Right renal pelvis (tissue), 4 donors: ENCODE measurements at regions not wholly inside any gene's neighbourhood (a gene's known extent, or its start where the extent isn't known, plus 50 kb on each side); places are given as distances from the start of the nearest gene placed in this dataset.

ENCODE experiments used
- DNase-seq, 4 donors: peaks; one replicate each; pipeline ENCODE4 v3.0.0-alpha.2; 2013; ENCODE audit warnings: low read depth in 4 of 4, low spot score in 3 of 4, missing footprints in 1 of 4

DNA sequence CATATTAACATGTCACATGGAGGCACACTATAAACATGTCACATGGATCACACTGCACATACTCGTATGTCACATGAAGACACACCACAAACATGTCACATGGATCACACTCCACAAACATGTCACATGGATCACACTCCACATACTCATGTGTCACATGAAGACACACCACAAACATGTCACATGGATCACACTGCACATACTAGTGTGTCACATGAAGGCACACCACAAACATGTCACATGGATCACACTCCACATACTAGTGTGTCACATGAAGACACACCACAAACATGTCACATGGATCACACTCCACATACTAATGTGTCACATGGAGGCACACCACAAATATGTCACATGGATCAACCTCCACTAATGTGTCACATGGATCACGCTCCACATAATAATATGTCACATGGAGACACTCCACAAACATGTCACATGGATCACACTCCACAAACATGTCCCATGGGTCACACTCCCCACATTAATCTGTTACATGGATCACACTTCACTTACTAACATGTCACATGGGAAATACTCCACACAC is 195.6 kb upstream of the PFKP start:
- no peak for DNase-seq

DNA sequence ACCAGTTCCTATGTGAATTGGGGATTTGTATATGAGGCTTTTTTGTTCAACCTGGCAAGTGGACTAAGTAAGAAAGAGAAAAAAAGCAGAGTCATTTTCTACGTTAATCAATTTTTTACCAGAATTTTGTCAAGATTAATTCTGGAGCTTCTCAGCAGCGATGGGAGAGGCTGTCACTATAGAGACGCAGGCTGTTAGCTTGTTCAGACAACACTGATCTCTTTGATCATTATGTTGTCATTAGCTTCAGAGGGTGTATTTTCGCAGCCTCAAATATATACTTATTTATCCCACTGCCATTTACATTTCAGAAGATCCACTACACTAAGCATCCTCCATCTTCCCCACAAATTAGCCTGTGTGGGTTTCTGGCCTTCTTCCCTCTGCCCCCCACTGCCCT is 196.7 kb upstream of the PFKP start:
- DNase-seq: no peak

DNA sequence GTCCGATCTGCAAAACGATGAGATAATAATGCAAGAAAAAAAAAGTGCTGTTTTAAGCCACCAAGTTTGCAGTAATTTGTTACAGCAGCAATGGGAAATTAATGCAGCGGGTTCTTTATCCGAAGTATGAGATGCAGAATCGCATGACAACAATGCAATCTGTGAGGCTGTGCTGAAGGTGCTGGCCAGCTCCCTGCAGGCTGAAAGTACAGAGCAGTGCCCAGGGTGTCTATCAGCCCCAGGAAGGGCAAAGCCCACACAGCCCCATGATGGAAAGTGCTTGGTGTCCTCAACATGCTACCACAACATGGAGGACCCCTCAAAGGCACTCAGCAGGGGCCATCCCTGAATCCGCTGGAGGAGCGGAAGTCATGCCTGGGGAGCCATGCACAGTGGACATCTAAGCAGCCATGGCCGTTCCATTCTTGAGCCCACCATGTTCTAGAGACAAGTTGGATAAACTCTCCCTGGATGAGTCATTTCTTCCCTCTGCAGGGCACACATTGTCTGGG is 199.5 kb upstream of the PFKP start:
- DNase-seq: no peak

DNA sequence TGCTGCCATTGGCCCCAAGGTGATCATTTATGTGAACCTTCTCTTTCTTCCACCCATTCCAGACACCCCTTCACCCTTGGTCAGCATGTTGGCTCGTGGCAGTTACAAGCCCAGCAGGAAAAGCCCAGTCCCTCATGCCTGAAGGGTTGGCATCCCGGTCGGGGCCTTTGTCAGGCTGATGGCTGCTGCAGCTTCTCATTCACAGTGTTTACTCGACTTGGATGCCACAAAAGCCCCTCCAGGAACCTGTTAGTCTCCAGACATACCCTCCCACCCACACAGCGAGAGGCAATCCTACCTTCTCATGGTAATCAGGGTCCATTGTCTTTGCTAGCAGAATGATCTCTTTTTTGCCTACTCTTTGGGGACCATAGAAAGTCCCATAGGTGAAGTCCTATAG is 200.8 kb upstream of the PFKP start:
- DNase-seq: no peak

DNA sequence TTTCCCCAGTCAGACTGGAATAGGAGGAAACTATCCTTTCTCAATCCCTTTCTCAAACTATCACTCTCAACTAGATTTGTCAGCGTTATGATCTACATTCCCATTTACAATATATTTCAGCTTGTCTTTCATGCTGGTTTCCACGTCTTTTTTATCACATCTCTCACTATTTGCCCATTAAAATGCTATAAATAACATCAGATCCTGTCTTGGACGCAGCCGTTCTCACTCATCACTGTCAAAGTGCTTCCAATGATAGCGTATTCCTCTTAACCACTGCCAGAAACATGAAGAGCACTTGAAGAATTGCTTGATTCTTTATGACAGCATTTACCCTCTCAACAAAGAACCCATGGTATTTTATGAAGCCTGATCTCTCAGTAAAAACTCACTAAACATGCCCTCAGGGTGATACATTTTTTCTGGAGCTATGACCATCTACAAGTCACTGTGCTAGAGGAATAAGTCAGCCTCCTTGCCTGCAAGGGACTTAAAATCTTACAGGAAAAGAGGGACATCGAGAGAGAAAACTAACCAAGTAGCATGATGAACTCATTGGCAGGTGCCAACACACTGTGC is 205.6 kb upstream of the PFKP start:
- DNase-seq: no peak

DNA sequence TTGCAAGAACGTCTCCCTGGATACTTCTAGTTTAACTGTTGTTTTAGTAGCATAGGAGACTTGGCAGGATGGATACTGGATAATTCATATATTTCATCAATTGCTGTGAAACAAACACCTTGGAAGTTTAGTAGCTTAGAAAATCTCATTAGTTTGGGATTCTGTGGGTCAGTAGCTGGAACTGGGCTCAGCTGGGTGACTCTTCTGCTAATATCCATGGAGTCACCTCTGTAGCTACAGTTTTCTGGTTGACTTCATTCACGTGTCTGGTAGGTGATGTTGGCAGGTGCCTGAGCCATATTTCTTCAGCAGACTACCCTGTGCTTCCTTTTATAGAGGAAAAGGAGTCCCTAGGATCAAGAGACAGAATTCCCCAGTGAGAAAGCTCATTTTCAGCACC is 208.9 kb upstream of the PFKP start:
- DNase-seq: no peak

DNA sequence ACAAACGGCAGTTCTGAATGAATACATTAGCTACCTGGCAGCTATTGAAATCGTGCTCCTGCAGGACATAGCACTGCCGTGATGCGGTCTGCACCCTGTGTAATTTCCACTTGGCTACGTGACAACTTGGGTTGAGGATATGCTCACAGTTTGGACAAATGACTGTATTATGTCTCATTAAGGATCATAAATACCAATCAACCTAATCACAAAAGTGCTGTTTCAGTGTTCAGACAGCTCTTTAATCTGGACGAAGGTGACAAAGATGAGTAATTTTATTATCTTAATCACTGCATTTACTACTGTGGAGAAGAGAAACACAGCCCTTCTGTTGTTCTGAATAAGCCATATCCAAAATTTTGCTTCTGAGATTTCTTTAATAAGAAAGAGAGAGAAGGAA is 210.8 kb upstream of the PFKP start:
- DNase-seq: no peak

DNA sequence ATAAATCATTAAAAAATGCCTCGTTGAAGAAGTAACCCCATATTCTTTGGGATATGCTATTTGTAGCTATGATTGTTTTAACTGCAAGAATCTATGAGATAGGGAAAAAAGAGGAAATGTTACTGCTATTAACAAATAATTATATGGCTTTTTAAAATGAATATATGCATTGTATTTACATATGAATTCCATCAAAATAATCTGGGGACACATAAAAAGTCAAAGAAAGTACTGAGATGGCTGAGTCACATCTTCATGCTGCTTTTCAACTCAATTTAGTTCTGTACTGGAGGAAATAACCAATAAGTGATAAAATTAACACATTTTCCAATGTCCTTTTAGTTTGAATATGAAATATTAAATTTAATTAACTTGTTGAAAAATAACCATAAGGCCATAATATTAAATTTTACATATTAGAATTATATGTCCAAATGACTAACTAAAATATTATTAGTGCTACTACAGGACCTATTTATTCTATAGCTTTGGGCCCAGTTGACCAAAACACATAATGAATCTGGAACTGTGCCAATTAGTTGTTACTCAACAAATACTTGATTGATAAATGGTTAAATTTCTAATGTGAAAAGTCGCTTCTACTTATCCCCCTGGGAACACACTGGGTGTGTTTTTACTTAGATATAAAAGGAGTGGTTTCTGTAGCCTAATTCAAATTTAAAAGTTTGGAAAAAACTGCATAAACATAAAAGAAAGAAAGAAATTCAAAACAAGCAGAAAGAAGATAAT is 214.6 kb upstream of the PFKP start:
- DNase-seq: no peak

DNA sequence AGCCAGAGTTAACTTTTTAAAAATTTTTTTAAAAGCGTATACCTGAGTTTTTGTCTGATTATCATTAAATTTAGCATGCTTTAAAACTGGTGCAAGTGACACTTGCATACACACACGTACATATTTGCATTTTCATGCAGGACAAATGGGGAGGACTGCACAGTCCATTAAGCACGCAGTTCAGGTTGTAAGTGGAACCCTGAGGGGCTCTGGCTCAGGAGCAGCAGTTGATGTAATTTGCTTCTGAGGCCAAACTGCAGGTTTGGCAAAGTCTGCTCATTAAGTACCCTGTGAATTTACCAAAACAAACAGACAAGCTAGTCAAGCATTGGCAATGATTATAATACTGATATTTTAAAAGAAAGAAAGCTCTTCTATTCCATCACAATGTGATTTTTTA is 215.8 kb upstream of the PFKP start:
- no peak for DNase-seq

DNA sequence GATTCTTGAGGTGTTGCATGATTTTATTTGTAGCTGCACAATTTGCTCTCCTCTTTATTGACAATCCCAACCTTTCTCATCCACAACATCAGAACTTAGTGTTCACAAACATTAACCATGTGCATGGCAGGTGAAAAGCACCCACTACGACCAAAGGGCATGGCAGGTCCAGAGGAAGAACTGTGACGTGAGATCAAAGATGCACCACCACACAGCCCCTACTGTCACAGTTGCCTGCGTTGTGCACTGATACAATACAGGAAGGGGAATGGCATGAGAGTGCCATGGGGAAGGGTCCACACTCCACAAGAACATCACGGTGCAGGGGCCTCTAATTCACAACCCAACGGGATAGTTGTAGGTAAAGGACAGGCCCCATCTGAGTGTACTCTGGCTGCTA is 217.1 kb upstream of the PFKP start:
- no peak for DNase-seq

DNA sequence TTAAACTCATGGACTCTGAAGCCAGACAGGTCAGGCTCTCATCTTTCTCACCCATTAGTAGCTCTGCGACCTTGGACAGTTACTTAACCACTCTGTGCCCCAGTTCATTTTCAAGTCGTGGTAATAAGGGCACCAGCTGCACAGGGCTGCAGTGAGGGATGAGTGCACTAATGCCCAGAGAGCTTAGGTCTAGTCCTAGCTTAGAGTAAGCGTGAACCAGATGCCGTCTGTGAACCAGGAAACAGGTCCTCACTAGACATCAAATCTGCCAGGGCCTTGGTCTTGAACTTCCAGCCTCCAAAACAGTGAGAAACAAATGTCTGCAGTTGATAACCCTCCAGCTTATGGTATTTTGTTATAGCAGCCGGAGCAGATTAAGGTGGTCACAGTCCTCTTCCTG is 222.4 kb upstream of the PFKP start:
- no peak for DNase-seq

DNA sequence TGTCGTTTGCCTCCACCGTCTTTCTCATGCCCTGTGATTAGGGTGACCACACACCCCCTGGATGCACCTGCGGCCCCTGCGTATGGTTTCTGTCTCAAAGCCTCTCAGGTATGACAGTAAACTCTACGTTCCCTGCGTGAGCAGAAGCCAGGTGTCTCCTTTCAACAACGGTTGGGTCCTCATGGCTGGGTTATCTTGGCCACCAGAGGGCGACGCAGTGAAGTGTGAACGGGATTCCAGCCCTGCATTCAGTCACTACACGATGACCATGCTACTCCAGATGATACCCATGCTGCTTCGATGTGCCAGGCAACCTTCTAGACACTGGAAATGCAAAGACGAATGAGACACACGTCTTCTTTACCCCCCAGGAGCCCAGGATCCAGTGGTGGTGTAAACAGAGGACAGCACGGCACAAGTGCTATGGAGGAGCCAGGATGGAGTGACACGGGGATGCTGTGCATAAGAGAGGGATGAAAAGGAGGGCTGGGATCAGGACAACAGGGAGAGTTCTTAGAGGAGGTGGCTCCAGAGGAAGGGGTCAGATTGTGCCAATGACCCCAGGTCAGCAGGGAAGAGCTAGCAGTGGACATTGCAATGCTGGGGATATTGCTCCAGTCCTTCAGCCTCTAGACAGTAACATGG is 228.1 kb upstream of the PFKP start:
- DNase-seq: peak in 2 of 4 donors; percentile 5 to 12

DNA sequence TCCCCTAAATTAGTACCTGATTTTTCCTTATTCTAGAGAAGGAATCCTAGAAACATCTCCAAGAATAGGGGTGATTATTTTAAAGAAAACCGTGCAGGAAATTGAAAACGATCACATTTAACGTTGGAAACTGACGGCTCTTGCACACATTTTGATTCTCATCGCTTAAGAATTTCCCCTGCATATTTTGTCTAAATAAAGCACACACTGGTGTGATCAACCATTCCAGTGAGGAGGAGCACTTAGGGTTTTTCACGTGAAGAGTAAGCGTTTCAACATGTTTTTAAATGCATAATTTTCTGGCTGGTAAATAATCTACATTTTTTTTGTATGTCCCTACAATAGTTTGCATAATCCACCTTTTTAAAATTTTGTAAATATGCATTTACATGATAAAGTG is 229.7 kb upstream of the PFKP start:
- no peak for DNase-seq

DNA sequence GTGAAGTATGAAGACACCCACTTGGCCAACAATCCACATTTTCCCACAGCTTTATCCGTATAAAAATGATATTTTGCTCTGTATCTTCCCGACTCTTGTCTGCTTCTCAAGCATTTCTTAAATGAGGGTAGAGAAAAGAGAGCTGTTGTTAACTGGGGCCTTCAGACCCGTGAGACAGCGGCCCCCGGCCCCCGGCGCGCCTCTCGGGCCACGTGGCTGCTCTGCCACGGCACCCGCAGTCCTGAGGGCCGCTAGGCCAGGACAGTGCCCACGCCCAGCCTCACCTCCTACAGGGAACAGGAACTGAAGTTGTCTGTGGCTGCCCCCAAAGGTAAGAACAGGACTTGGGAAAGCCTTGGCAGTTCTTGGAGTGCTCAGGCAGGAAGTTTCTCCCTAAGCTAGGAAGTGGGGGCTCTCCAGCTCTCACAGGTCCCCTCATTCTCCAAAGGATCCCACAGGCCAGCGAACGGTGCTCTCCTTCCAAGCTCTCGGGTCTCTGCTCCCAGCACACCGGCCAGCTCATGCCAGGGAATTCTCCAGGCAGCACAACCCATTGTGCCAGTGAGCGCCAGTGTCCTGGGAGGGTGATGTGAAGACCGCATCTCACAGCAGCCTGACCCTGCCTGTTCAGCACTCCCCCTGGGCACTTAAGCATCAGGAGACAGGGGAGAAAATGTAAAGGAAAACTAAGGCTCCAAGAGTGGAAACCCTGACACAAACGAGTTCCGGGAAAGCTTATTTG is 230.3 kb upstream of the PFKP start:
- no peak for DNase-seq

DNA sequence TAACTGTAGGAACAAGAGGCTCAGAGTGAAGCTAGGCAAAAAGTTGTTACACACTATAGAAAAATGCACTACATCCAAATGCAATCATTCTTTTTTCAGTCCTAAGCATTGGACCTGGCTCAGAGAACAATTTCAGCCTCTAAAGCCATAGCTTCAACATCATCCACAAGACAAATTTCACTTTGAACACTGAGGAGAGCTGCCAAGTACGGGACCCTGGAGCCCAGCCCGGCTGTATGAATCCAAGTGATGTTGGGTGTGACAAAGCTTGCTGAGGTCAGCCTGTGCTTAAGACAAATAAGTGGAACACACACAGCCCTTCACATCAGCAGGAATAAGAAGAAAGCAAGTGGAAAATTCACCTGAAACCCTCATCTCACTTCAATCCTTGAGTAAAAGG is 233.1 kb upstream of the PFKP start:
- DNase-seq: no peak

DNA sequence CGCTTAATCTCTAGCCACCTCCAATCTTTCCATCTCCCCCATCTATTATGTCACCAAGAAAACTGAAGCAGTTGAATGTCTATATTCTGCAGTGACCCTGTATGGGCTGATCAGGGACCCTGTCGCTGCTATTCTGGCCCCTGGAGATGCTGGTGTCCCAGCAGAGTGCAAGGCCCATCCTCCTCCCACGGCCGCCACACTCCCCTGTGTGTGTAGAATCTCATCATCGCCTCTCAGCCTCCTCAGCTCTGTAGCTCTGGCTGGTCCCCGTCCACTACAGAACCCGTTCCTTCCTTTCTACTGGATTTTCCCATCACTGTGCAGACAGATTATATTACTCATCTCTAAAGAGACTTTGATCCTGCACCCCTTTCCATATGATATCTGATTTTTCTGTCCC is 235.8 kb upstream of the PFKP start:
- DNase-seq: no peak

DNA sequence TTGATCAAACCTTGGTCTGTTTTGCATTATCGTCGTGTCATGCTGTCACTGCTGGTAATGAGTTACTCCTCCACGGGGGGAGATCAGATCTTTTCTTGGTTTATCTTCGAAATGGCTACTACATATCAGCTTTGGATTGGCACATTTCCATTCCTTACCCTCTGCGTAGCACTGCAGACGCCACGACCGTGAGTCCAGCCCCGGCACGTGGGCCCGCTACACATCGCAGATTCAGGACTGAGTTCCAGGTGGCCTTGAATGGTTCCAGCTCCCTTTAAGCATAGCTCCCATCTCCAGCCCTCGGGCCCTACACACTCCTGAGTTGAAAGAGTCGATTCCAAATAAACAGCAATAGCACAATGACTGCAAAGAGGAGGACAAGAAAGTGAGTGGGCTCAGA is 238.6 kb upstream of the PFKP start:
- DNase-seq: no peak

DNA sequence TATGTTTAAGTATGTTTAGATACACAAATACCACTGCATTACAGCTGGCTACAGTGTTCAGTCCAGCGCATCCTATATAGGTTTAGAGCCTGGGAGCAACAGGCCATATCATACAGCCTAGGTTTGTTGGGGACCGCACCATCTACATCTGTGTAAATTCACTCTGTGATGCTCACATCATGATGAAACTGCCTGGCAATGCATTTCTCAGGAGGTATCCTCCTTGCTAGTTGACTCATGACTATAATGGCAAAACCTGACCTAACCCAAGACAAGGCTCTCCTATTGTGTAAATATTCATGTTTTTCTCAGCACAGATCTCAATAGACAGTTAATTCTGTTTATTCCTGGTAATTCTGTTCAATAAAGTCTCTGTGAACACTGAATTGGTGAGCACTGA is 240.7 kb upstream of the PFKP start:
- DNase-seq: no peak

DNA sequence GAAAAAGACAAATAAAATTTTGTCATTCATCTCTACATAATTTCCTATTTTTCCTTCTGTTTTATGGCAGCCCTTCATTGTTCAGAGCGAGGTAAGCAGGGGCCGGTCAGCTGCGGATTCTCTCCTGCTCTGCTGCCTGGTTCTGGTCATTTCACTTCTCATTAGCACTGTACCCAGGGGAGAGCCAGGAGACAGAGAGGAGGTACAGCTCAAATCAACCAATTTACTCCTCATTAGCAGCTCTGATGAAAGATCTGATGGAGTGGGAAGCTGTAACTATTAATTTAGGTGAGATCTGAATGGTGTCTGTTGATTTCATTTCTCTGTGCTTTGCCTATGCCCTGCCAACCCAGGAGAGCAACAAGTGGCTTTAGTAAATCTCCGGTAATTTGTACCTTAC is 241.5 kb upstream of the PFKP start:
- DNase-seq: no peak

DNA sequence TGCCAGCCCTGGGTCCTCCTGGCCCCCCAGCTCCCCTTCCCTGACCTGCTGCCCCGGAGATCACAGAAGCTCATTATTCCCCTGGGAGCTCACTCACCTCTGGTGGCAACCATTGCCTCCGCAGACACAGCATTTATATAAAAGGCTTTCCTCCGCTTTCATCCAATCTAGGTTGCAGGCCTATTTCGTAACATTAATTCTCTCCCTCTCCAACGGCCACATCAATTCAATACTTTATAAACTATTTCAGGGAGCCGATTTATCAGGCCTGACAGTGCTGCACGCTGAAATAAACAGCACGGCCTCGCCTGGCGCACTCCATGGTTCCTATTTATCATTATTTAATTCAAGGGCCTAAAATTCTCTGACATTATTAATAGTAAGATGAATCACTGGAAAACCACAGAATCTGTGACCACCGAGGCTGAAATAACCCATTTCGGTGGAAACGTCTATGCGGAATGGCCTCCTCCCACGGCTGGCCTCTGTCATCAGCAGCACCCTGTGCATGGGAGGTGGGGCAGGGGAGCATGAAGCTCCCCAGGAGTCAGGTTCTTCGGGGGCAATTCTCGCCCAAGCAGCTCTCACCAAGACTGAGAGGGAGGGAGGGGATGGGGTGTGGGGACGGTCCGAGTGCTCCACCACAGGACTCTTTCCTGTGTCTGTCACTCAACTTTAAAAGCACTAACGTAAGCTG is 249.3 kb upstream of the PFKP start:
- DNase-seq: no peak

DNA sequence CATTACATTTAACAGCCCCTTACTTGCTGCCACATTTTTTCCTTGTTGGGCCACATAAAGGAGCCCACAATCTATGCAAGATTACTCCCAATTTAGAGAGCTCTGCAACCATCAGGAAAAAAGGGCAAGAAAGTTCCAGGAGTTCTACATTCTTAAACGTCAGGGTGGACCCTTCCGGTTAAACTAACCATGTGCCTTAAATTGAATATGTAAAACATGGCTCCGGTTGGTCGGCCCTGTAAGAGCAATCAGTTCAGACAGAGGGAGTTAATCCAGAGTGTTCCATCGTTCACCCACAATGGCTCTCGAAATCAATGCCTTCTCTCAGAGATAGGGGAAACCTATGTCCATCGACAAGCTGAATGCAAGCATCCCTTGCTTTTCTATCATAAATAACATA is 253.7 kb upstream of the PFKP start:
- no peak for DNase-seq
